GM12878 (cell line): ENCODE measurements at regions not wholly inside any gene's neighbourhood (a gene's known extent, or its start where the extent isn't known, plus 50 kb on each side); places are given as distances from the start of the nearest gene placed in this dataset.

ENCODE experiments used
- ATAC-seq: fragments of 200-7000 bp; cut with Tn5 transposase; 3 replicates; pipeline ENCODE4 v1.9.1; 2020; ENCODE audit warnings: mild to moderate bottlenecking, moderate library complexity
- BruUV-seq: library from RNA; stranded (reverse); fragments of 400-500 nt; replicated peaks from 2 replicates; lab custom pipeline; 2021; lab: Mats Ljungman, UMichigan
- CTCF ChIA-PET: fragments of 300-600 bp; sonication (Branson Sonifier 250); formaldehyde crosslinking; extraction: SDS; loops from one replicate; lab custom pipeline; 2021; ENCODE audit warnings: inconsistent platforms; lab: Yijun Ruan, JAX
- POLR2A ChIA-PET: fragments of 350-600 bp; formaldehyde crosslinking; extraction: SDS; loops from one replicate; lab custom pipeline; 2021; ENCODE audit warnings: inconsistent platforms; lab: Charles Lee
- RAD21 ChIA-PET: fragments of 300-600 bp; sonication (Branson Sonifier 250); formaldehyde crosslinking; loops from one replicate; lab custom pipeline; 2023; ENCODE audit warnings: antibody characterized with exemption; ENCODE audit not compliant: unreplicated experiment; lab: Charles Lee
- SMC1A ChIA-PET: fragments of 300-600 bp; sonication (Branson Sonifier 250); formaldehyde crosslinking; loops from one replicate; lab custom pipeline; 2023; ENCODE audit not compliant: unreplicated experiment, uncharacterized antibody; lab: Charles Lee
- DNase-seq: peaks from one replicate; pipeline ENCODE4 v3.0.0-alpha.2; 2011; ENCODE audit warnings: low read depth, low spot score
- FAIRE-seq: peaks from 3 replicates; lab custom pipeline; 2011; peaks lifted over from hg19 to GRCh38; lab: Jason Lieb, UNC
- H2AFZ ChIP-seq: 2 replicates; pipeline ENCODE4 v1.6.0; 2011; ENCODE audit warnings: low read depth, low read length, control low read depth; ENCODE audit not compliant: control insufficient read depth
- H3K27ac ChIP-seq: 2 replicates; pipeline ENCODE4 v1.5.1; 2011; ENCODE audit warnings: control low read depth; ENCODE audit not compliant: control insufficient read depth, insufficient read depth
- H3K27me3 ChIP-seq, 2 experiments: replicated peaks in 1 of 2; 2 replicates each; pipeline versions ENCODE4 v1.6.0 to v1.6.1; 2011; ENCODE audit warnings: low read length in 1 of 2; ENCODE audit not compliant: control insufficient read depth in 2 of 2, insufficient read depth in 2 of 2
- H3K36me3 ChIP-seq, 2 experiments: 2 replicates each; pipeline ENCODE4 v1.5.1; 2011; ENCODE audit warnings: low read length in 1 of 2; ENCODE audit not compliant: control insufficient read depth in 2 of 2, insufficient read depth in 2 of 2
- H3K4me1 ChIP-seq: 2 replicates; pipeline ENCODE4 v1.6.1; 2011; ENCODE audit warnings: mild to moderate bottlenecking, low read length, moderate library complexity, mixed read lengths; ENCODE audit not compliant: control insufficient read depth, insufficient read depth
- H3K4me2 ChIP-seq: 2 replicates; pipeline ENCODE4 v1.6.0; 2011; ENCODE audit warnings: control low read depth; ENCODE audit not compliant: control insufficient read depth, insufficient read depth
- H3K4me3 ChIP-seq: fragments of 200-600 bp; sonication (generic); 2 replicates; pipeline ENCODE4 v1.5.1; 2016
- H3K79me2 ChIP-seq: 2 replicates; pipeline ENCODE4 v1.6.0; 2011; ENCODE audit warnings: low read length; ENCODE audit not compliant: control insufficient read depth, insufficient read depth
- H3K9ac ChIP-seq: 2 replicates; pipeline ENCODE4 v1.8.0; 2011; ENCODE audit warnings: low read length, control low read depth, mixed read lengths; ENCODE audit not compliant: control insufficient read depth, insufficient read depth
- H3K9me3 ChIP-seq: replicated peaks from 3 replicates; pipeline ENCODE4 v1.5.1; 2011; ENCODE audit warnings: mild to moderate bottlenecking, low read length; ENCODE audit not compliant: control insufficient read depth, insufficient read depth
- H4K20me1 ChIP-seq: 2 replicates; pipeline ENCODE4 v1.6.0; 2011; ENCODE audit not compliant: control insufficient read depth, insufficient read depth
- CBX5 ChIP-seq: sonication (generic); IDR thresholded peaks from 2 replicates; pipeline ENCODE4 v1.6.1; 2016; ENCODE audit warnings: low read depth, moderate library complexity, mild to moderate bottlenecking, inconsistent platforms
- FOXM1 ChIP-seq: IDR thresholded peaks from 2 replicates; pipeline ENCODE4 v1.6.1; 2012; ENCODE audit warnings: low read depth, mild to moderate bottlenecking, inconsistent platforms, low read length, moderate library complexity
- HDAC6 ChIP-seq: fragments of 200-600 bp; sonication (generic); IDR thresholded peaks from one replicate; pipeline ENCODE4 v1.8.0; 2017; ENCODE audit warnings: antibody characterized with exemption; ENCODE audit not compliant: unreplicated experiment
- IKZF1 ChIP-seq: fragments of 450-650 bp; conservative IDR thresholded peaks from 2 replicates; pipeline ENCODE4 v1.6.1; 2017; ENCODE audit warnings: antibody characterized with exemption, mild to moderate bottlenecking
- RAD51 ChIP-seq: fragments of 450-650 bp; IDR thresholded peaks from 2 replicates; pipeline ENCODE4 v1.6.1; 2016; ENCODE audit warnings: moderate library complexity, mild to moderate bottlenecking, inconsistent platforms
- RCOR1 ChIP-seq: conservative IDR thresholded peaks from 2 replicates; pipeline ENCODE4 v1.6.1; 2012; ENCODE audit warnings: low read depth, low read length, improper control_type of control experiment
- SUZ12 ChIP-seq: fragments of 200-600 bp; sonication (generic); IDR thresholded peaks from one replicate; pipeline ENCODE4 v1.6.1; 2018; ENCODE audit warnings: antibody characterized with exemption, mild to moderate bottlenecking; ENCODE audit not compliant: unreplicated experiment
- WGBS: methylation state at CpG from one replicate; pipeline ENCODE4 v1.1.6; 2016; ENCODE audit warnings: low lambda C conversion rate; ENCODE audit not compliant: insufficient replicate concordance, insufficient coverage; ENCODE audit errors: missing lambda C conversion rate; 5-methylcytosine and 5-hydroxymethylcytosine counted together
- in situ Hi-C: fragments of 300-500 bp; cut with MboI; formaldehyde crosslinking; loops from 9 replicates; pipeline ENCODE4 v1.14.3; 2018; ENCODE audit warnings: mixed read lengths
- intact Hi-C: fragments of 100-400 bp; cut with micrococcal nuclease; formaldehyde crosslinking; loops from one replicate; pipeline ENCODE4 v1.14.2; 2022; ENCODE audit not compliant: unreplicated experiment
- TF ChIP-seq, protein P1 (sequence below): IDR thresholded peaks from 2 replicates; pipeline ENCODE4 v1.6.1; 2012; ENCODE audit warnings: mild to moderate bottlenecking, low read depth, low read length
- TF ChIP-seq, protein P2 (sequence below): IDR thresholded peaks from 2 replicates; pipeline ENCODE4 v1.6.1; 2011; ENCODE audit warnings: borderline replicate concordance, low read depth, mild to moderate bottlenecking, moderate library complexity, mixed read lengths, low read length; ENCODE audit not compliant: insufficient read depth; ENCODE audit errors: extremely low read length
- TF ChIP-seq, protein P3 (sequence below): fragments of 150-350 bp; IDR thresholded peaks from 2 replicates; pipeline ENCODE4 v1.6.1; 2014; ENCODE audit warnings: mild to moderate bottlenecking, low read depth, low read length

DNA sequence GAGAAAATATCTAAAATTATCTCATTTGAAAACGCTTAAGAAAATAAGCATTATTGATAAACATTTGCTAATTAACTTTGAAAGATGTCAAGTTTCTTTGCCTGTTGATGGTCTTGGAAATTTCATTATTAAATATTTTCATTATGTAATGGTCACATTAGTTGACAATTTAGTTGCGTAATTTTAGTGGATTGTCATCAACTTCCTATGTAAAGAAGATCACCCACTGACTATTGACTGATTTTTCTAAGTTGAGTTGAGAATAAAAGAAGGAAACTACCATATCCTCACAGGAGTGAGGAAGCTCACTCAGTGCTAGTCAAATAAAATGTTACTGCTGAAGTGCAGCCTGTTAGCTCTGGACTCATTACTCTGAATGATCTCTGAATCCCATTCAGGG is 79.9 kb upstream of the LY86 start:
- FAIRE-seq (no peak), DNase-seq (no peak), ATAC-seq (no peak)
- ChIA-PET RAD21 (no interaction called here), POLR2A (no interaction called here), CTCF (interaction anchor here (1.2 to 1.3 kb wide), 2 partner anchors 23 to 39 kb away, joined by 4 to 6 read pairs; no protein-coding TSS in a partner anchor), SMC1A (interaction anchor here (0.7 to 1.8 kb wide), 3 partner anchors 8 to 13 kb away, joined by 3 to 5 read pairs (median 4); no protein-coding TSS in a partner anchor)
- H3K9me3 ChIP-seq, result no peaks in the 10 kb centered on the region; the same call in 2 of the 3 replicates
- no peaks in the 10 kb centered on the region for H4K20me1 ChIP-seq
- no peaks in the 10 kb centered on the region for H3K27me3 ChIP-seq
- in situ Hi-C loops (no loop called here), intact Hi-C loops (no loop called here)
- no peaks in the 10 kb centered on the region for H3K79me2 ChIP-seq
- 98% methylated on average over 2 of the region's 2 CpGs for WGBS
- H2AFZ ChIP-seq, result no peak overlapping the region
- H3K36me3 ChIP-seq, result no peaks in the 10 kb centered on the region
- no TSS peak for BruUV-seq
- H3K27ac ChIP-seq, result no peak overlapping the region
- no peak overlapping the region for H3K9ac ChIP-seq
- TF ChIP-seq HDAC6 (no peak), IKZF1 (no peak), CBX5 (no peak)
- H3K4me1 ChIP-seq, result no peaks in the 10 kb centered on the region
- H3K4me3 ChIP-seq, result no peak overlapping the region
- no peak overlapping the region for H3K4me2 ChIP-seq

DNA sequence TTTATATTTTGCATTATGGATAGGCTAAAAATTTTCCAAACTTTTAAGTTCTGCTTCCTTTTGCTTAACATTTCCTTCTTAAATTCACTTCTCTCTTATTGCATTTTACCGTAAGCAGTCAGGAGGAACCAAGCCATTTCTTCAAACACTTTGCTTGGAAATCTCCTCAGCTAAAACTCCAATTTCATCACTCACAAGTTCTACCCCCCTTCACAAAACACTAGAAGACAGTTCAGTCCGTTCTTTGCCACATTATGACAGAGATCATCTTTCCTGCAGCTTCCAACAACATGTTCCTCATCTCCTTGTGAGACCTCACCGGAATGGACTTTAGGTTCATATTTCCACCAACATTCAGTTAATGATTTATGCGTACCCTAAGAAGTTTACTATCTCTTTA is 79.2 kb upstream of the LY86 start:
- BruUV-seq, result no TSS peak
- FAIRE-seq (no peak), ATAC-seq (no peak), DNase-seq (no peak)
- no peak overlapping the region for H3K4me3 ChIP-seq
- 100% methylated on average over 4 of the region's 4 CpGs for WGBS
- no peak overlapping the region for H3K4me2 ChIP-seq
- in situ Hi-C loops (no loop called here), intact Hi-C loops (no loop called here)
- H3K27ac ChIP-seq, result no peak overlapping the region
- ChIA-PET CTCF (interaction anchor here (0.7 to 1.3 kb wide), 3 partner anchors 14 to 38 kb away, joined by 3 to 6 read pairs (median 4); no protein-coding TSS in a partner anchor), RAD21 (no interaction called here), SMC1A (interaction anchor here (0.7 to 1.8 kb wide), 3 partner anchors 9 to 13 kb away, joined by 3 to 5 read pairs (median 4); no protein-coding TSS in a partner anchor), POLR2A (interaction anchor here (0.6 kb wide), 1 partner anchor 33 kb away, joined by 3 read pairs; no protein-coding TSS in a partner anchor)
- no peaks in the 10 kb centered on the region for H3K79me2 ChIP-seq
- no peaks in the 10 kb centered on the region for H3K4me1 ChIP-seq
- H3K27me3 ChIP-seq, result no peaks in the 10 kb centered on the region
- no peak overlapping the region for H3K9ac ChIP-seq
- no peaks in the 10 kb centered on the region for H3K36me3 ChIP-seq
- no peaks in the 10 kb centered on the region; the same call in 2 of the 3 replicates for H3K9me3 ChIP-seq
- H2AFZ ChIP-seq, result no peak overlapping the region
- no peaks in the 10 kb centered on the region for H4K20me1 ChIP-seq
- TF ChIP-seq RCOR1 (no peak), SUZ12 (no peak), FOXM1 (no peak), RAD51 (no peak)
- TF ChIP-seq, protein P1, sequence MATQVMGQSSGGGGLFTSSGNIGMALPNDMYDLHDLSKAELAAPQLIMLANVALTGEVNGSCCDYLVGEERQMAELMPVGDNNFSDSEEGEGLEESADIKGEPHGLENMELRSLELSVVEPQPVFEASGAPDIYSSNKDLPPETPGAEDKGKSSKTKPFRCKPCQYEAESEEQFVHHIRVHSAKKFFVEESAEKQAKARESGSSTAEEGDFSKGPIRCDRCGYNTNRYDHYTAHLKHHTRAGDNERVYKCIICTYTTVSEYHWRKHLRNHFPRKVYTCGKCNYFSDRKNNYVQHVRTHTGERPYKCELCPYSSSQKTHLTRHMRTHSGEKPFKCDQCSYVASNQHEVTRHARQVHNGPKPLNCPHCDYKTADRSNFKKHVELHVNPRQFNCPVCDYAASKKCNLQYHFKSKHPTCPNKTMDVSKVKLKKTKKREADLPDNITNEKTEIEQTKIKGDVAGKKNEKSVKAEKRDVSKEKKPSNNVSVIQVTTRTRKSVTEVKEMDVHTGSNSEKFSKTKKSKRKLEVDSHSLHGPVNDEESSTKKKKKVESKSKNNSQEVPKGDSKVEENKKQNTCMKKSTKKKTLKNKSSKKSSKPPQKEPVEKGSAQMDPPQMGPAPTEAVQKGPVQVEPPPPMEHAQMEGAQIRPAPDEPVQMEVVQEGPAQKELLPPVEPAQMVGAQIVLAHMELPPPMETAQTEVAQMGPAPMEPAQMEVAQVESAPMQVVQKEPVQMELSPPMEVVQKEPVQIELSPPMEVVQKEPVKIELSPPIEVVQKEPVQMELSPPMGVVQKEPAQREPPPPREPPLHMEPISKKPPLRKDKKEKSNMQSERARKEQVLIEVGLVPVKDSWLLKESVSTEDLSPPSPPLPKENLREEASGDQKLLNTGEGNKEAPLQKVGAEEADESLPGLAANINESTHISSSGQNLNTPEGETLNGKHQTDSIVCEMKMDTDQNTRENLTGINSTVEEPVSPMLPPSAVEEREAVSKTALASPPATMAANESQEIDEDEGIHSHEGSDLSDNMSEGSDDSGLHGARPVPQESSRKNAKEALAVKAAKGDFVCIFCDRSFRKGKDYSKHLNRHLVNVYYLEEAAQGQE, result no peak
- TF ChIP-seq, protein P2, sequence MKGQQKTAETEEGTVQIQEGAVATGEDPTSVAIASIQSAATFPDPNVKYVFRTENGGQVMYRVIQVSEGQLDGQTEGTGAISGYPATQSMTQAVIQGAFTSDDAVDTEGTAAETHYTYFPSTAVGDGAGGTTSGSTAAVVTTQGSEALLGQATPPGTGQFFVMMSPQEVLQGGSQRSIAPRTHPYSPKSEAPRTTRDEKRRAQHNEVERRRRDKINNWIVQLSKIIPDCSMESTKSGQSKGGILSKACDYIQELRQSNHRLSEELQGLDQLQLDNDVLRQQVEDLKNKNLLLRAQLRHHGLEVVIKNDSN, result no peak
- TF ChIP-seq, protein P3, sequence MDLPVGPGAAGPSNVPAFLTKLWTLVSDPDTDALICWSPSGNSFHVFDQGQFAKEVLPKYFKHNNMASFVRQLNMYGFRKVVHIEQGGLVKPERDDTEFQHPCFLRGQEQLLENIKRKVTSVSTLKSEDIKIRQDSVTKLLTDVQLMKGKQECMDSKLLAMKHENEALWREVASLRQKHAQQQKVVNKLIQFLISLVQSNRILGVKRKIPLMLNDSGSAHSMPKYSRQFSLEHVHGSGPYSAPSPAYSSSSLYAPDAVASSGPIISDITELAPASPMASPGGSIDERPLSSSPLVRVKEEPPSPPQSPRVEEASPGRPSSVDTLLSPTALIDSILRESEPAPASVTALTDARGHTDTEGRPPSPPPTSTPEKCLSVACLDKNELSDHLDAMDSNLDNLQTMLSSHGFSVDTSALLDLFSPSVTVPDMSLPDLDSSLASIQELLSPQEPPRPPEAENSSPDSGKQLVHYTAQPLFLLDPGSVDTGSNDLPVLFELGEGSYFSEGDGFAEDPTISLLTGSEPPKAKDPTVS, result no peak
